Adrenal gland (tissue), 9 donors: ENCODE measurements at regions not wholly inside any gene's neighbourhood (a gene's known extent, or its start where the extent isn't known, plus 50 kb on each side); places are given as distances from the start of the nearest gene placed in this dataset.

ENCODE experiments used
- DNase-seq, 7 donors: peaks; one replicate each; pipeline ENCODE4 v3.0.0-alpha.2; 2019 to 2020
- H3K27ac ChIP-seq, 5 donors: fragments of 200-600 bp; sonication (generic) in 4 of 5; 1 replicate in 3 of 5; 2 replicates in 2 of 5; pipeline versions ENCODE4 v1.5.1 to v1.8.0; 2016 to 2020; ENCODE audit warnings: mild to moderate bottlenecking in 1 of 5
- H3K27me3 ChIP-seq: fragments of 200-600 bp; 2 replicates; pipeline ENCODE4 v1.8.0; 2021
- H3K36me3 ChIP-seq, 2 donors: fragments of 200-600 bp; replicated peaks in 1 of 2; 1 replicate in 1 of 2; 2 replicates in 1 of 2; pipeline versions ENCODE4 v1.5.1 to v1.8.0; 2018 to 2022
- H3K4me1 ChIP-seq, 2 donors: fragments of 200-600 bp; replicated peaks in 1 of 2; 1 replicate in 1 of 2; 2 replicates in 1 of 2; pipeline versions ENCODE4 v1.5.1 to v1.8.0; 2018 to 2021
- H3K4me3 ChIP-seq, 4 donors: fragments of 200-600 bp; sonication (generic) in 3 of 4; one replicate each; pipeline ENCODE4 v1.5.1; 2016 to 2018
- H3K9me3 ChIP-seq, 3 donors: fragments of 200-600 bp; sonication (generic) in 1 of 3; replicated peaks in 1 of 3; 1 replicate in 2 of 3; 2 replicates in 1 of 3; pipeline versions ENCODE4 v1.5.1 to v1.8.0; 2016 to 2021
- CTCF ChIP-seq, 6 experiments: fragments of 450-650 bp in 4 of 6; fragments of 200-600 bp in 2 of 6; sonication (generic) in 1 of 6; IDR thresholded peaks; 1 replicate in 5 of 6; 2 replicates in 1 of 6; pipeline versions ENCODE4 v1.5.1 to v1.8.0; 2016 to 2021; ENCODE audit warnings: antibody characterized with exemption in 6 of 6, mild to moderate bottlenecking in 2 of 6, moderate library complexity in 1 of 6
- POLR2A ChIP-seq, 2 donors: fragments of 450-650 bp; IDR thresholded peaks; one replicate each; pipeline ENCODE4 v1.6.1; 2017; ENCODE audit warnings: antibody characterized with exemption in 2 of 2, mild to moderate bottlenecking in 2 of 2, moderate library complexity in 1 of 2
- WGBS, 4 donors: extraction: QIAGEN DNeasy Blood & Tissue Kit in 2 of 4; methylation state at CpG; one replicate each; pipeline versions ENCODE4 v1.1.5 to v1.1.7; 2013 to 2017; 5-methylcytosine and 5-hydroxymethylcytosine counted together
- intact Hi-C, 2 donors: fragments of 100-400 bp; cut with DNase I; formaldehyde crosslinking; loops; one replicate each; pipeline versions ENCODE4 v1.14.1 to v1.15.0; 2022 to 2023
- donor health status: healthy with polysubstance abuse.
- donor health status: Bipolar disorder and iron deficiency.
- donor health status: DM: yes; HTN: yes; CAD: no.
- donor health status: DM: no; HTN: no; CAD: no.
- donor health status: DM: no; HTN: no; CAD: no.

GRCh38 chr1:222375701-222376100, 172.2 kb downstream of the HHIPL2 start:
- intact Hi-C loops: no loop called here
- H3K27ac ChIP-seq: no peak overlapping the region
- no peaks in the 10 kb centered on the region for H3K4me1 ChIP-seq
- no peak for DNase-seq
- no peak for TF ChIP-seq POLR2A (IDR thresholded peaks at IDR 0.05)
- no peak for TF ChIP-seq CTCF (IDR thresholded peaks at IDR 0.05)
- WGBS, 4 donors: 71 to 95% (median 92%) methylated on average over 2 of the region's 2 CpGs
- no peaks in the 10 kb centered on the region for H3K9me3 ChIP-seq
- no peaks in the 10 kb centered on the region for H3K36me3 ChIP-seq
- no peak overlapping the region for H3K4me3 ChIP-seq
- no peaks in the 10 kb centered on the region for H3K27me3 ChIP-seq

- Histone ChIP-seq H3K9me3 (no peaks in the 10 kb centered on the region), H3K36me3 (no peaks in the 10 kb centered on the region), H3K27ac (no peak overlapping the region), H3K27me3 (no peaks in the 10 kb centered on the region), H3K4me1 (no peaks in the 10 kb centered on the region), H3K4me3 (no peak overlapping the region)
- DNase-seq: no peak
- 42 to 62% (median 57%) methylated on average over 7 of the region's 7 CpGs for WGBS, 4 donors
- no peak for TF ChIP-seq POLR2A (IDR thresholded peaks at IDR 0.05)
- TF ChIP-seq CTCF (IDR thresholded peaks at IDR 0.05): no peak
- intact Hi-C loops: no loop called here
These were observed 173.9 kb downstream of the HHIPL2 start for GRCh38 chr1:222373831-222374602.

- Histone ChIP-seq H3K9me3 (no peaks in the 10 kb centered on the region), H3K27ac (no peak overlapping the region), H3K27me3 (no peaks in the 10 kb centered on the region), H3K4me3 (no peak overlapping the region), H3K36me3 (no peaks in the 10 kb centered on the region), H3K4me1 (no peaks in the 10 kb centered on the region)
- no peak for DNase-seq
- intact Hi-C loops: no loop called here
- TF ChIP-seq CTCF (IDR thresholded peaks at IDR 0.05) (no peak), POLR2A (IDR thresholded peaks at IDR 0.05) (no peak)
These were observed 174.7 kb downstream of the HHIPL2 start for GRCh38 chr1:222373216-222373615.

GRCh38 chr1:222372221-222372620, 175.7 kb downstream of the HHIPL2 start:
- H3K27ac ChIP-seq: no peak overlapping the region
- H3K4me1 ChIP-seq: no peaks in the 10 kb centered on the region
- no peak overlapping the region for H3K4me3 ChIP-seq
- no peaks in the 10 kb centered on the region for H3K9me3 ChIP-seq
- WGBS, 4 donors: 39 to 60% (median 52%) methylated on average over 3 of the region's 3 CpGs
- no peak for TF ChIP-seq CTCF (IDR thresholded peaks at IDR 0.05)
- no peak for TF ChIP-seq POLR2A (IDR thresholded peaks at IDR 0.05)
- DNase-seq: no peak
- H3K36me3 ChIP-seq: no peaks in the 10 kb centered on the region
- H3K27me3 ChIP-seq: no peaks in the 10 kb centered on the region
- intact Hi-C loops: no loop called here
